MM.1S (cell line): ENCODE measurements at regions not wholly inside any gene's neighbourhood (a gene's known extent, or its start where the extent isn't known, plus 50 kb on each side); places are given as distances from the start of the nearest gene placed in this dataset.

Source experiments
- DNase-seq: peaks from one replicate; pipeline ENCODE4 v3.0.0-alpha.2; 2015
- H2AFZ ChIP-seq: fragments of 300-600 bp; sonication (generic); 2 replicates; pipeline ENCODE4 v1.6.0; 2016; ENCODE audit warnings: antibody characterized with exemption, low read length
- H3F3A ChIP-seq: fragments of 300-600 bp; sonication (generic); 2 replicates; pipeline ENCODE4 v1.6.1; 2016; ENCODE audit warnings: mild to moderate bottlenecking, antibody characterized with exemption, low read length, moderate library complexity, mixed read lengths; ENCODE audit not compliant: insufficient read depth
- H3K27ac ChIP-seq: fragments of 300-600 bp; sonication (generic); 2 replicates; pipeline ENCODE4 v1.5.1; 2016; ENCODE audit warnings: mild to moderate bottlenecking, low read length
- H3K27me3 ChIP-seq: fragments of 300-600 bp; sonication (generic); replicated peaks from 2 replicates; pipeline ENCODE4 v1.6.0; 2016; ENCODE audit warnings: low read length; ENCODE audit not compliant: insufficient read depth
- H3K36me3 ChIP-seq: fragments of 300-600 bp; sonication (generic); replicated peaks from 2 replicates; pipeline ENCODE4 v1.6.1; 2016; ENCODE audit warnings: mild to moderate bottlenecking, low read length, mixed read lengths; ENCODE audit not compliant: insufficient read depth
- H3K4me1 ChIP-seq: fragments of 300-600 bp; sonication (generic); 2 replicates; pipeline ENCODE4 v1.6.1; 2016; ENCODE audit warnings: low read length, mixed read lengths
- H3K4me2 ChIP-seq: fragments of 300-600 bp; sonication (generic); 2 replicates; pipeline ENCODE4 v1.6.0; 2016; ENCODE audit warnings: low read depth, low read length
- H3K4me3 ChIP-seq: fragments of 300-600 bp; sonication (generic); 2 replicates; pipeline ENCODE4 v1.5.1; 2016; ENCODE audit warnings: low read length, mixed read lengths
- H3K79me2 ChIP-seq: fragments of 300-600 bp; sonication (generic); 2 replicates; pipeline ENCODE4 v1.6.1; 2016; ENCODE audit warnings: mixed run types, low read length, mixed read lengths
- H3K9ac ChIP-seq: fragments of 300-600 bp; sonication (generic); 2 replicates; pipeline ENCODE4 v1.6.1; 2016; ENCODE audit warnings: low read length, mixed read lengths
- H3K9me2 ChIP-seq: fragments of 300-600 bp; sonication (generic); replicated peaks from 2 replicates; pipeline ENCODE4 v1.6.1; 2016; ENCODE audit warnings: mild to moderate bottlenecking, low read length, mixed read lengths; ENCODE audit not compliant: insufficient read depth
- H3K9me3 ChIP-seq: fragments of 300-600 bp; sonication (generic); replicated peaks from 2 replicates; pipeline ENCODE4 v1.6.1; 2016; ENCODE audit warnings: mild to moderate bottlenecking, low read length, mixed read lengths; ENCODE audit not compliant: insufficient read depth
- H4K20me1 ChIP-seq: fragments of 300-600 bp; sonication (generic); 2 replicates; pipeline ENCODE4 v1.6.1; 2016; ENCODE audit warnings: mild to moderate bottlenecking, low read length, moderate library complexity, mixed read lengths; ENCODE audit not compliant: insufficient read depth
- CTCF ChIP-seq: fragments of 300-600 bp; sonication (generic); IDR thresholded peaks from 2 replicates; pipeline ENCODE4 v1.5.1; 2016; ENCODE audit warnings: antibody characterized with exemption, low read length, mixed read lengths
- EZH2 ChIP-seq: fragments of 300-600 bp; sonication (generic); optimal IDR thresholded peaks from 2 replicates; pipeline ENCODE3; 2017; ENCODE audit warnings: low read depth, mild to moderate bottlenecking, antibody characterized with exemption, low read length, mixed read lengths
- EZH2phosphoT487 ChIP-seq: fragments of 300-600 bp; sonication (generic); IDR thresholded peaks from 2 replicates; pipeline ENCODE4 v1.6.1; 2018; ENCODE audit warnings: antibody characterized with exemption, low read length

- TF ChIP-seq EZH2phosphoT487 (no peak), CTCF (no peak), EZH2 (no peak)
- Histone ChIP-seq H3K9me2 (no peaks in the 10 kb centered on the region), H3F3A (no peaks in the 10 kb centered on the region), H3K27me3 (no peaks in the 10 kb centered on the region), H3K4me1 (no peaks in the 10 kb centered on the region), H3K27ac (no peak overlapping the region), H3K79me2 (no peaks in the 10 kb centered on the region), H2AFZ (no peak overlapping the region), H3K9ac (no peak overlapping the region), H4K20me1 (no peaks in the 10 kb centered on the region), H3K4me3 (no peak overlapping the region), H3K4me2 (no peak overlapping the region), H3K9me3 (no peaks in the 10 kb centered on the region), H3K36me3 (no peaks in the 10 kb centered on the region)
- no peak for DNase-seq
Measured at GRCh38 chr13:80658705-80659104, 317.8 kb upstream of the SPRY2 start.

GRCh38 chr13:80656512-80656904 is 315.6 kb upstream of the SPRY2 start:
- no peaks in the 10 kb centered on the region for H3F3A ChIP-seq
- no peaks in the 10 kb centered on the region for H3K9me2 ChIP-seq
- TF ChIP-seq CTCF = no peak
- no peak for TF ChIP-seq EZH2
- TF ChIP-seq EZH2phosphoT487 = no peak
- H3K9ac ChIP-seq = no peak overlapping the region
- no peaks in the 10 kb centered on the region for H4K20me1 ChIP-seq
- H3K27me3 ChIP-seq = no peaks in the 10 kb centered on the region
- no peaks in the 10 kb centered on the region for H3K4me1 ChIP-seq
- no peak overlapping the region for H3K4me2 ChIP-seq
- DNase-seq = no peak
- H3K27ac ChIP-seq = no peak overlapping the region
- no peaks in the 10 kb centered on the region for H3K36me3 ChIP-seq
- H3K4me3 ChIP-seq = no peak overlapping the region
- H3K79me2 ChIP-seq = no peaks in the 10 kb centered on the region
- no peaks in the 10 kb centered on the region for H3K9me3 ChIP-seq
- H2AFZ ChIP-seq = no peak overlapping the region

DNA sequence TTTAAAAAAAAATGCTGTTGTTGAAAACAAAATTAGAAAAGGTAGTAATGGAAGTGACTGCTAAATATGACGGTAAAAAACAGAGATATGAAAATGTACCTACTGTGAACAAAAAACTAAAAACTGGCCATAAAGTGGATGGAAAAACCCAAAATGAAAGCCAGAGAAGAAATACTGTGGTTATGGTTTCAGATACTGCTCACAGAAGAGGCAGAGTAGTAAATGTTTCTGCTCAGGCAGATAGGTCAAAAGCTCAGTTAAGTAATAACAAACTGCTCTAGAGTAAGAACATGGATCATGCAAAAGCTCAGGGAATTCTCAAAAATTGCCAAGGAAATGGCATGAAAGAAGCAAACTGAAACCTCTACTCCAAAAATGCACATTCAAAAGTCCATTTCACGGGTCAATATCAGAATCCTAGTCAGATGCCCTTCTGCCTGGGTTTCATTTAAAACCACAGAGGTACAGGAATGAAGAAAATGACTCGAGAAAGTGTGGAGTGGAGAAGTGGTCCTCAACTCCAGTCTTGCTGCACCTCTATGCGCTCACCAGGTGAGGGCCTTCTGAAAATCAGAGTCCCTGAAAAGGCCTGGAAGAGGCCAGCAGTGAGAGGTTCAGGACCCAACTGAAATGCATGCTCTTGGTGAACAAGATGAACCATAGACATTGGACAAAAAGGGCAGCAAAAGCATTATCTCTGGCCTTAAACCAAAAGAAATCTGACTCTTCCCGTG is 315.0 kb upstream of the SPRY2 start:
- Histone ChIP-seq H3K9me2 (no peaks in the 10 kb centered on the region), H3K27me3 (no peaks in the 10 kb centered on the region), H3K4me1 (no peaks in the 10 kb centered on the region), H4K20me1 (no peaks in the 10 kb centered on the region), H3K9me3 (no peaks in the 10 kb centered on the region), H3K79me2 (no peaks in the 10 kb centered on the region), H3K36me3 (no peaks in the 10 kb centered on the region), H2AFZ (no peak overlapping the region), H3K4me2 (no peak overlapping the region), H3K9ac (no peak overlapping the region), H3F3A (no peaks in the 10 kb centered on the region), H3K4me3 (no peak overlapping the region), H3K27ac (no peak overlapping the region)
- no peak for TF ChIP-seq EZH2phosphoT487
- no peak for TF ChIP-seq CTCF
- TF ChIP-seq EZH2 = no peak
- DNase-seq = no peak
